T-helper 2 cell treated with Interferon-gamma antibody and Interleukin-4, amounts not matched to agents 100 ng/mL and 5 ng/mL, for 36 hours (primary cell): ENCODE measurements at regions not wholly inside any gene's neighbourhood (a gene's known extent, or its start where the extent isn't known, plus 50 kb on each side); places are given as distances from the start of the nearest gene placed in this dataset.

ENCODE experiments used
- intact Hi-C: fragments of 100-400 bp; cut with micrococcal nuclease; formaldehyde crosslinking; loops from one replicate; pipeline ENCODE4 v1.15.1; 2023

- intact Hi-C loops, result no loop called here
Observed at GRCh38 chr15:36372968-36373367, 206.5 kb upstream of the CDIN1 start.

- intact Hi-C loops, result no loop called here
Observed at GRCh38 chr15:36373550-36373949, 205.9 kb upstream of the CDIN1 start.

- intact Hi-C loops, result no loop called here
Observed at GRCh38 chr15:36389107-36389506, 190.3 kb upstream of the CDIN1 start.

GRCh38 chr15:36390491-36390890, 188.9 kb upstream of the CDIN1 start:
- intact Hi-C loops, result no loop called here

- intact Hi-C loops, result no loop called here
Observed at GRCh38 chr15:36392676-36393266, 186.7 kb upstream of the CDIN1 start.

GRCh38 chr15:36398212-36398611, 181.2 kb upstream of the CDIN1 start:
- intact Hi-C loops, result no loop called here

- intact Hi-C loops, result no loop called here
Observed at GRCh38 chr15:36399276-36399675, 180.2 kb upstream of the CDIN1 start.

GRCh38 chr15:36400936-36401585, 178.4 kb upstream of the CDIN1 start:
- intact Hi-C loops, result no loop called here

- intact Hi-C loops, result no loop called here
Observed at GRCh38 chr15:36401586-36401966, 177.8 kb upstream of the CDIN1 start.

GRCh38 chr15:36403351-36403750, 176.1 kb upstream of the CDIN1 start:
- intact Hi-C loops, result no loop called here

- intact Hi-C loops, result no loop called here
Observed at GRCh38 chr15:36406366-36406765, 173.1 kb upstream of the CDIN1 start.

GRCh38 chr15:36406911-36407310, 172.5 kb upstream of the CDIN1 start:
- intact Hi-C loops, result no loop called here

- intact Hi-C loops, result no loop called here
Observed at GRCh38 chr15:36407647-36408046, 171.8 kb upstream of the CDIN1 start.

- intact Hi-C loops, result no loop called here
Observed at GRCh38 chr15:36409819-36410218, 169.6 kb upstream of the CDIN1 start.

- intact Hi-C loops, result no loop called here
Observed at GRCh38 chr15:36414670-36415069, 164.8 kb upstream of the CDIN1 start.

GRCh38 chr15:36415643-36416042, 163.8 kb upstream of the CDIN1 start:
- intact Hi-C loops, result no loop called here

GRCh38 chr15:36422631-36423030, 156.8 kb upstream of the CDIN1 start:
- intact Hi-C loops, result no loop called here

GRCh38 chr15:36426691-36427090, 152.7 kb upstream of the CDIN1 start:
- intact Hi-C loops, result no loop called here

- intact Hi-C loops, result no loop called here
Observed at GRCh38 chr15:36428102-36428845, 151.2 kb upstream of the CDIN1 start.

- intact Hi-C loops, result no loop called here
Observed at GRCh38 chr15:36429707-36430106, 149.7 kb upstream of the CDIN1 start.

GRCh38 chr15:36430280-36430679, 149.1 kb upstream of the CDIN1 start:
- intact Hi-C loops, result no loop called here

- intact Hi-C loops, result no loop called here
Observed at GRCh38 chr15:36430726-36431265, 148.6 kb upstream of the CDIN1 start.
